Muscle layer of duodenum (tissue), 2 donors: ENCODE measurements at regions not wholly inside any gene's neighbourhood (a gene's known extent, or its start where the extent isn't known, plus 50 kb on each side); places are given as distances from the start of the nearest gene placed in this dataset.

ENCODE experiments used
- H3K27ac ChIP-seq: one replicate; pipeline ENCODE4 v1.7.0; 2013; ENCODE audit warnings: mild to moderate bottlenecking, low read length
- H3K27me3 ChIP-seq: one replicate; pipeline ENCODE4 v1.7.0; 2013; ENCODE audit warnings: low read depth, mild to moderate bottlenecking, control low read depth, low read length
- H3K36me3 ChIP-seq, 2 donors: one replicate each; pipeline ENCODE4 v1.7.0; 2013; ENCODE audit warnings: low read length in 2 of 2, control low read depth in 1 of 2, mild to moderate bottlenecking in 1 of 2; ENCODE audit not compliant: insufficient read depth in 2 of 2, control insufficient read depth in 1 of 2
- H3K4me1 ChIP-seq, 2 donors: one replicate each; pipeline ENCODE4 v1.7.0; 2013; ENCODE audit warnings: low read length in 2 of 2, mild to moderate bottlenecking in 2 of 2, control low read depth in 1 of 2, moderate library complexity in 1 of 2; ENCODE audit not compliant: insufficient read depth in 2 of 2, control insufficient read depth in 1 of 2
- H3K4me3 ChIP-seq, 2 donors: one replicate each; pipeline ENCODE4 v1.7.0; 2013; ENCODE audit warnings: low read length in 2 of 2, low read depth in 1 of 2, mild to moderate bottlenecking in 1 of 2
- H3K9me3 ChIP-seq, 2 donors: one replicate each; pipeline ENCODE4 v1.7.0; 2013; ENCODE audit warnings: low read length in 2 of 2, control low read depth in 1 of 2, mild to moderate bottlenecking in 1 of 2; ENCODE audit not compliant: control insufficient read depth in 1 of 2
- donor health status: healthy.

- no peaks in the 10 kb centered on the region for H3K4me1 ChIP-seq
- no peak overlapping the region for H3K4me3 ChIP-seq
- H3K27me3 ChIP-seq: no peaks in the 10 kb centered on the region
- no peaks in the 10 kb centered on the region for H3K9me3 ChIP-seq
- H3K27ac ChIP-seq: no peak overlapping the region
- H3K36me3 ChIP-seq: no peaks in the 10 kb centered on the region
Measured at GRCh38 chr4:110926841-110927400, 304.0 kb upstream of the PITX2 start.

- no peaks in the 10 kb centered on the region for H3K36me3 ChIP-seq
- no peaks in the 10 kb centered on the region for H3K9me3 ChIP-seq
- H3K27ac ChIP-seq: no peak overlapping the region
- no peak overlapping the region for H3K4me3 ChIP-seq
- H3K27me3 ChIP-seq: no peaks in the 10 kb centered on the region
- no peaks in the 10 kb centered on the region for H3K4me1 ChIP-seq
Measured at GRCh38 chr4:110933341-110933740, 310.5 kb upstream of the PITX2 start.

GRCh38 chr4:110944501-110944900 lies 321.6 kb upstream of the PITX2 start:
- no peaks in the 10 kb centered on the region for H3K27me3 ChIP-seq
- H3K36me3 ChIP-seq: no peaks in the 10 kb centered on the region
- H3K4me1 ChIP-seq: no peaks in the 10 kb centered on the region
- no peak overlapping the region for H3K27ac ChIP-seq
- H3K4me3 ChIP-seq: no peak overlapping the region
- H3K9me3 ChIP-seq: no peaks in the 10 kb centered on the region

GRCh38 chr4:110945600-110945999 lies 322.7 kb upstream of the PITX2 start:
- Histone ChIP-seq H3K4me3 (no peak overlapping the region), H3K27ac (no peak overlapping the region), H3K27me3 (no peaks in the 10 kb centered on the region)

GRCh38 chr4:110949542-110949941 lies 326.7 kb upstream of the PITX2 start:
- Histone ChIP-seq H3K4me3 (no peak overlapping the region), H3K4me1 (no peaks in the 10 kb centered on the region), H3K27ac (no peak overlapping the region), H3K9me3 (no peaks in the 10 kb centered on the region), H3K27me3 (no peaks in the 10 kb centered on the region), H3K36me3 (no peaks in the 10 kb centered on the region)

More at GRCh38 chr4:110945600-110945999, 322.7 kb upstream of the PITX2 start:
- Histone ChIP-seq H3K4me1 (no peaks in the 10 kb centered on the region), H3K36me3 (no peaks in the 10 kb centered on the region), H3K9me3 (no peaks in the 10 kb centered on the region)

GRCh38 chr4:110950731-110951130 lies 327.9 kb upstream of the PITX2 start:
- Histone ChIP-seq H3K36me3 (no peaks in the 10 kb centered on the region), H3K27me3 (no peaks in the 10 kb centered on the region), H3K9me3 (no peaks in the 10 kb centered on the region), H3K4me3 (no peak overlapping the region), H3K4me1 (no peaks in the 10 kb centered on the region), H3K27ac (no peak overlapping the region)

GRCh38 chr4:110953191-110953590 lies 330.3 kb upstream of the PITX2 start:
- Histone ChIP-seq H3K9me3 (no peaks in the 10 kb centered on the region), H3K27ac (no peak overlapping the region), H3K27me3 (no peaks in the 10 kb centered on the region), H3K4me1 (no peaks in the 10 kb centered on the region), H3K4me3 (no peak overlapping the region), H3K36me3 (no peaks in the 10 kb centered on the region)

GRCh38 chr4:110953898-110954297 lies 331.0 kb upstream of the PITX2 start:
- no peaks in the 10 kb centered on the region for H3K4me1 ChIP-seq
- H3K9me3 ChIP-seq: no peaks in the 10 kb centered on the region
- no peak overlapping the region for H3K4me3 ChIP-seq
- no peak overlapping the region for H3K27ac ChIP-seq
- H3K27me3 ChIP-seq: no peaks in the 10 kb centered on the region
- H3K36me3 ChIP-seq: no peaks in the 10 kb centered on the region

- no peaks in the 10 kb centered on the region for H3K36me3 ChIP-seq
- no peak overlapping the region for H3K4me3 ChIP-seq
- no peaks in the 10 kb centered on the region for H3K27me3 ChIP-seq
- no peaks in the 10 kb centered on the region for H3K4me1 ChIP-seq
- H3K27ac ChIP-seq: no peak overlapping the region
- no peaks in the 10 kb centered on the region for H3K9me3 ChIP-seq
Measured at GRCh38 chr4:110955748-110956147, 332.9 kb upstream of the PITX2 start.

GRCh38 chr4:110959041-110959643 lies 336.3 kb upstream of the PITX2 start:
- Histone ChIP-seq H3K4me3 (no peak overlapping the region), H3K36me3 (no peaks in the 10 kb centered on the region), H3K4me1 (no peaks in the 10 kb centered on the region), H3K9me3 (no peaks in the 10 kb centered on the region), H3K27me3 (no peaks in the 10 kb centered on the region), H3K27ac (no peak overlapping the region)

GRCh38 chr4:110961066-110961465 lies 338.2 kb upstream of the PITX2 start:
- Histone ChIP-seq H3K27me3 (no peaks in the 10 kb centered on the region), H3K4me1 (no peaks in the 10 kb centered on the region), H3K36me3 (no peaks in the 10 kb centered on the region)

GRCh38 chr4:110962616-110963015 lies 339.7 kb upstream of the PITX2 start:
- Histone ChIP-seq H3K4me1 (no peaks in the 10 kb centered on the region), H3K4me3 (no peak overlapping the region), H3K27me3 (no peaks in the 10 kb centered on the region), H3K9me3 (no peaks in the 10 kb centered on the region), H3K27ac (no peak overlapping the region), H3K36me3 (no peaks in the 10 kb centered on the region)

More at GRCh38 chr4:110961066-110961465, 338.2 kb upstream of the PITX2 start:
- H3K27ac ChIP-seq: no peak overlapping the region
- no peaks in the 10 kb centered on the region for H3K9me3 ChIP-seq
- H3K4me3 ChIP-seq: no peak overlapping the region
